DND-41 (cell line): ENCODE measurements at regions not wholly inside any gene's neighbourhood (a gene's known extent, or its start where the extent isn't known, plus 50 kb on each side); places are given as distances from the start of the nearest gene placed in this dataset.

Source experiments
- CTCF ChIP-seq: IDR thresholded peaks from 2 replicates; pipeline ENCODE4 v1.5.1; 2012; ENCODE audit warnings: borderline replicate concordance, low read length, moderate library complexity, mild to moderate bottlenecking; ENCODE audit not compliant: poor library complexity, severe bottlenecking; ENCODE audit errors: extremely low read depth
- EZH2 ChIP-seq: IDR thresholded peaks from 3 replicates; pipeline ENCODE4 v1.6.1; 2012; ENCODE audit warnings: borderline replicate concordance, low read depth, mild to moderate bottlenecking, moderate library complexity, low read length, inconsistent platforms; ENCODE audit not compliant: severe bottlenecking

GRCh38 chr1:214896921-214897320 is 185.6 kb upstream of the KCNK2 start:
- no peak for TF ChIP-seq CTCF
- no peak for TF ChIP-seq EZH2
